Activated CD4-positive, alpha-beta T cell treated with anti-CD3 and anti-CD28 coated beads, Interleukin-2, amount 10 ng/mL, durations not matched to agents 7 days and 5 days (primary cell): ENCODE measurements at regions not wholly inside any gene's neighbourhood (a gene's known extent, or its start where the extent isn't known, plus 50 kb on each side); places are given as distances from the start of the nearest gene placed in this dataset.
"Not testable (repeated sequence)": the region's sequence is repeated elsewhere in the genome, so short reads cannot be mapped to it uniquely, and the experiment has no call there.

Source experiments
- CTCF ChIA-PET: fragments of 350-600 bp; sonication (Branson Sonifier 250); formaldehyde crosslinking; loops from one replicate; lab custom pipeline; 2021; ENCODE audit warnings: antibody characterized with exemption; lab: Charles Lee
- POLR2A ChIA-PET: fragments of 350-600 bp; sonication (Branson Sonifier 250); formaldehyde crosslinking; loops from one replicate; lab custom pipeline; 2021; ENCODE audit warnings: antibody characterized with exemption; lab: Charles Lee
- DNase-seq: peaks from one replicate; pipeline ENCODE4 v3.0.0-alpha.2; 2020
- H3K27ac Mint-ChIP-seq: one replicate; pipeline ENCODE4 v1.8.0; 2021; ENCODE audit warnings: mild to moderate bottlenecking, moderate library complexity, mixed read lengths
- H3K27me3 Mint-ChIP-seq: one replicate; pipeline ENCODE4 v1.8.0; 2021; ENCODE audit warnings: mixed read lengths
- H3K36me3 Mint-ChIP-seq: one replicate; pipeline ENCODE4 v1.8.0; 2021; ENCODE audit warnings: low read depth, mixed read lengths
- H3K4me1 Mint-ChIP-seq: one replicate; pipeline ENCODE4 v1.8.0; 2021; ENCODE audit warnings: mixed read lengths
- H3K4me3 Mint-ChIP-seq: one replicate; pipeline ENCODE4 v1.8.0; 2021; ENCODE audit warnings: mild to moderate bottlenecking, moderate library complexity, mixed read lengths
- H3K9me3 Mint-ChIP-seq: one replicate; pipeline ENCODE4 v1.8.0; 2021; ENCODE audit warnings: mixed read lengths

DNA sequence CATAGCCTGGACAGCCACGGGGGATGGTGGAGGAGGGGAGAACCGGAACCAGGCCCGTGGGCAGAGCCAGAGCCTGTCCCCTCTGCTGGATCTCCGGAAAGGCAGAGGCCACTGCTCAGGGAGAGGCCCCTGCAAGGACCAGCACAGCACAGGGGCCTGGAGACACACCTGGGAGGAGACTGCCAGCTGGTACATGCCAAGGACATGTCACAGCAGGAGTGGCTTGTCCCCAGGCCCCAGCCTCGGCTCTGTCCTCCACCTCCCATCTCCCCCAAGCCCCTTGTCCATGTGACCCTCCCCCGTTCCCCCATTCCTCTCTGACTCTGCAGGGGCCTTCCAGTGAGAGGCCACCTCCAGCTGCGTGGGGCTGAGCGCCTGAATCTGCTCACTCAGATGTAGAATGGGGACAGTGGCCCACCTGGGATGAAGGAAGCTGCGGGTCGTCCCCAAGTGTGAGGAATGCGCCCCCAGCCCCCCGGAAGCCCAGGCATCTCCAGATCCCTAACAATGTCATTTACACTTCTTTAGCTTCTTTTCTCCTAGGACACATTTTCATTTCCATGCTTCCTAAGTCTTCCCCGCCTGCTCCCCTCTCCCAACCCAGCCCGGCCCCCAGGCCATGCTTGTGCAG is 349.6 kb upstream of the IRX2 start:
- Mint-ChIP-seq H3K36me3 (no peaks in the 10 kb centered on the region), H3K27me3 (peaks cover 14% of the 10 kb centered on the region), H3K27ac (no peak overlapping the region), H3K4me3 (no peak overlapping the region), H3K9me3 (peaks cover 2% of the 10 kb centered on the region), H3K4me1 (no peaks in the 10 kb centered on the region)
- no peak for DNase-seq
- CTCF ChIA-PET, result no interaction called here
- POLR2A ChIA-PET, result no interaction called here

GRCh38 chr5:3099954-3100353 is 348.5 kb upstream of the IRX2 start:
- CTCF ChIA-PET, result no interaction called here
- POLR2A ChIA-PET, result no interaction called here
- peaks cover 2% of the 10 kb centered on the region for H3K9me3 Mint-ChIP-seq
- no peak overlapping the region for H3K27ac Mint-ChIP-seq
- peaks cover 14% of the 10 kb centered on the region for H3K27me3 Mint-ChIP-seq
- H3K4me1 Mint-ChIP-seq, result no peaks in the 10 kb centered on the region
- H3K36me3 Mint-ChIP-seq, result no peaks in the 10 kb centered on the region
- no peak overlapping the region for H3K4me3 Mint-ChIP-seq
- no peak for DNase-seq

GRCh38 chr5:3099526-3099925 is 348.0 kb upstream of the IRX2 start:
- no peak for DNase-seq
- Mint-ChIP-seq H3K4me3 (no peak overlapping the region), H3K36me3 (no peaks in the 10 kb centered on the region), H3K27me3 (peaks cover 10% of the 10 kb centered on the region), H3K4me1 (no peaks in the 10 kb centered on the region), H3K27ac (no peak overlapping the region), H3K9me3 (peaks cover 2% of the 10 kb centered on the region)
- ChIA-PET CTCF (no interaction called here), POLR2A (no interaction called here)

DNA sequence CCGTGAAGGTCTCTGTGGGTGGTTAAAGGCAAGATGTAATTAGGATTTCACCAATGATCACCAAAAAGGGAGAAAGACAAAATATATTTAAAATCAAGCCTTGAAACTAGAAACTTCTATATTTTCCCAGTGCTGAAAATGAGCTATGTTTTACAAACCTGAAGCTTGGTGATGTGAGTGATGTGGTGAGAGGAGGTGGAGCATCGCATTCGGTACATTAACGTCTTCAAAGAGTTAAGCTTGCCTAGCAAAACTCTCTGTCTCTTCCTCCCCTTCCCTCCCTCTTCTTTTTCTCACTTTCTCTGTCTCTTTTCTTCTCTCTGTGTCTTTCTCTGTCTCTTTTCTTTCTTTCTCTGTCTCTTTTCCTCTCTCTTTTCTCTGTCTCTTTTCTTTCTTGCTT is 347.3 kb upstream of the IRX2 start:
- DNase-seq, result no peak
- Mint-ChIP-seq H3K4me1 (no peaks in the 10 kb centered on the region), H3K27ac (no peak overlapping the region), H3K36me3 (no peaks in the 10 kb centered on the region), H3K4me3 (no peak overlapping the region), H3K9me3 (peaks cover 2% of the 10 kb centered on the region), H3K27me3 (peaks cover 4% of the 10 kb centered on the region)
- ChIA-PET CTCF (no interaction called here), POLR2A (no interaction called here)

DNA sequence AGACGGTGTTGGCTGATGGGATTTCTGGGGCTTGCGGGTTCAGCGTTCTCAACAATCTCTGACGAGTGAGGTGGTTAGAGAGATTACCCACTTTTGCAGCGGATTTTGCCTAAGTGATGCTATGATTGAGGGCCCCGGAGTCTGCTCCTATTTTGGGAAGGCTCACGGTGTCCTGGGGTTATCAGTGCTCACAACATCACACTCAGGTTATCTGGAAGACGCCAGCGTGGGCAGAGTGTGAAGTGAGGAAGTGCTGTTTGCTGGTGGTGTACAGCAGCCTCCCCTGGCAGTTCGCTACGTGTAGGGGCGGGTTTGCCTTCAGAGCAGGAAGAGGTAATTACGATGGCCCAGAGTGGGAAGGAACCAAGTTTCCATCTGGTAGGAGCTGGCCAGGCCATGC is 341.2 kb upstream of the IRX2 start:
- ChIA-PET POLR2A (no interaction called here), CTCF (no interaction called here)
- no peaks in the 10 kb centered on the region for H3K36me3 Mint-ChIP-seq
- H3K27ac Mint-ChIP-seq, result no peak overlapping the region
- no peak for DNase-seq
- no peaks in the 10 kb centered on the region for H3K4me1 Mint-ChIP-seq
- no peaks in the 10 kb centered on the region for H3K27me3 Mint-ChIP-seq
- peaks cover 8% of the 10 kb centered on the region for H3K9me3 Mint-ChIP-seq
- no peak overlapping the region for H3K4me3 Mint-ChIP-seq

DNA sequence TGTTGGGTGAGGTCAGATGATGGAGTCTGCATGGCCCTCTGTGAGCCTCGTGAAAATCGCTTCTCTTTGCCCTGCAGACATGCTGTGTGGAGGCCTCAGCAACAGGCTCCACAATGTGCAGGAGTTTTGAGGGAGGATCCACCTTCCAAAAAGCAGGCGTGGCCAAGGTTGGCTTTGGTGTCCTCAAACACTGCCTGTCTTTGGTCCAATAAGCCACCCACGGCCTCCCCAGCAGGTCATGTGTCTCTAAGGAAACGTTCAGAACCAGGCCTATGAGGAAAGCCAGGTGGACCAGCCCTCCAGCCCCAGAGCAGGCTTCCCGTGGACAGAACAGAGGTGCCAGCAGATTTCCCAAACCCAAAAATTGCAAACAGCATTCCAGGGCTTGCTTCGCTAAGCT is 340.7 kb upstream of the IRX2 start:
- Mint-ChIP-seq H3K27me3 (no peaks in the 10 kb centered on the region), H3K4me3 (no peak overlapping the region), H3K4me1 (no peaks in the 10 kb centered on the region)

GRCh38 chr5:3091040-3091774 is 339.7 kb upstream of the IRX2 start:
- Mint-ChIP-seq H3K27ac (no peak overlapping the region), H3K27me3 (no peaks in the 10 kb centered on the region), H3K4me3 (no peak overlapping the region), H3K9me3 (peaks cover 6% of the 10 kb centered on the region), H3K36me3 (no peaks in the 10 kb centered on the region), H3K4me1 (no peaks in the 10 kb centered on the region)
- CTCF ChIA-PET, result no interaction called here
- POLR2A ChIA-PET, result no interaction called here
- no peak for DNase-seq

More for the DNA sequence above, 340.7 kb upstream of the IRX2 start:
- Mint-ChIP-seq H3K9me3 (peaks cover 7% of the 10 kb centered on the region), H3K36me3 (no peaks in the 10 kb centered on the region), H3K27ac (no peak overlapping the region)
- DNase-seq, result no peak
- CTCF ChIA-PET, result no interaction called here
- POLR2A ChIA-PET, result no interaction called here

DNA sequence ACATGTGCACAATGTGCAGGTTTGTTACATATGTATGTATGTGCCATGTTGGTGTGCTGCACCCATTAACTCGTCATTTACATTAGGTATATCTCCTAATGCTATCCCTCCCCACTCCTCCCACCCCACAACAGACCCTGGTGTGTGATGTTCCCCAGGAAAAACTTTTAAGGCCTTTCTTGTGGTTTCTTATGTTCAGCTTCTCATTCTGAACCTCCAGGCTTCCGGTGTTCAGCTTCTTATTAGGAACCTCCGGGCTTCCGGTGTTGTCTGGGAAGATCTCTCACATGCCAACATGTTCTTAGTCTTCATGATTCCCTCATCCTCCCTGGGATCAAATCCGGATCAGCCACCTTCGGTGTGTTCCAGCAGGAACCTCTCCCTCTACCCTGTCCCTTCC is 338.8 kb upstream of the IRX2 start:
- DNase-seq, CTCF ChIA-PET, H3K9me3 Mint-ChIP-seq, H3K36me3 Mint-ChIP-seq, H3K27ac Mint-ChIP-seq, H3K4me3 Mint-ChIP-seq, H3K4me1 Mint-ChIP-seq, H3K27me3 Mint-ChIP-seq, POLR2A ChIA-PET: not testable (repeated sequence)

- Mint-ChIP-seq H3K4me1 (no peaks in the 10 kb centered on the region), H3K27ac (no peak overlapping the region), H3K9me3 (peaks cover 20% of the 10 kb centered on the region), H3K4me3 (no peak overlapping the region), H3K27me3 (no peaks in the 10 kb centered on the region), H3K36me3 (no peaks in the 10 kb centered on the region)
- CTCF ChIA-PET, result no interaction called here
- DNase-seq, result no peak
- POLR2A ChIA-PET, result no interaction called here
Observed at GRCh38 chr5:3080366-3080765, 328.9 kb upstream of the IRX2 start.

- ChIA-PET CTCF (no interaction called here), POLR2A (no interaction called here)
- Mint-ChIP-seq H3K4me3 (no peak overlapping the region), H3K27ac (no peak overlapping the region), H3K36me3 (no peaks in the 10 kb centered on the region), H3K9me3 (peaks cover 28% of the 10 kb centered on the region), H3K4me1 (no peaks in the 10 kb centered on the region), H3K27me3 (no peaks in the 10 kb centered on the region)
- DNase-seq, result no peak
Observed at GRCh38 chr5:3077684-3078083, 326.2 kb upstream of the IRX2 start.

- Mint-ChIP-seq H3K27me3 (no peaks in the 10 kb centered on the region), H3K9me3 (peaks cover 31% of the 10 kb centered on the region), H3K36me3 (no peaks in the 10 kb centered on the region), H3K4me3 (no peak overlapping the region), H3K27ac (no peak overlapping the region), H3K4me1 (no peaks in the 10 kb centered on the region)
- ChIA-PET CTCF (no interaction called here), POLR2A (no interaction called here)
- DNase-seq, result no peak
Observed at GRCh38 chr5:3075309-3075708, 323.8 kb upstream of the IRX2 start.

- Mint-ChIP-seq H3K4me3 (no peak overlapping the region), H3K4me1 (no peaks in the 10 kb centered on the region), H3K27me3 (no peaks in the 10 kb centered on the region), H3K27ac (no peak overlapping the region), H3K36me3 (no peaks in the 10 kb centered on the region), H3K9me3 (peaks cover 20% of the 10 kb centered on the region)
- CTCF ChIA-PET, result no interaction called here
- no peak for DNase-seq
- POLR2A ChIA-PET, result no interaction called here
Observed at GRCh38 chr5:3068401-3068800, 316.9 kb upstream of the IRX2 start.

DNA sequence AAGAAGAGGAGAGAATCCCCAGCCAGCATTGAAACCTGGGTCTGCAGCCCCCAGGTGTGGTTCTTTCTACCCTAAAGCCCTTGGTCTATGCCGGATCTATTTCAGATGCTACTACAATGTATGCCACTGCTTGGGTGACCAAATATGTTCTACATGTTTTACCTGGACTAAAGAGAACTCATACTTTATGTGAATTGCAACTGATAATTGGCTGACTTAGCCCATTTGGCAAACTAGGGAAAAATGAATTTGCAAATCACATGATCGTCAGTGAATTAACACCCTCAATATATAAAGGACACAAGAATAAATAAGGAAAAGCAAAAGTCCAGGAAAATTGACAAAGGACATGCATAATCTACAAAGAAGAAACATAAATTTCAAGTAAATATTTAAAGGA is 308.8 kb upstream of the IRX2 start:
- H3K9me3 Mint-ChIP-seq, result peaks cover 15% of the 10 kb centered on the region
- CTCF ChIA-PET, result no interaction called here
- no peak overlapping the region for H3K4me3 Mint-ChIP-seq
- no peak for DNase-seq
- no peak overlapping the region for H3K27ac Mint-ChIP-seq
- POLR2A ChIA-PET, result no interaction called here
- H3K27me3 Mint-ChIP-seq, result no peaks in the 10 kb centered on the region
- no peaks in the 10 kb centered on the region for H3K36me3 Mint-ChIP-seq
- no peaks in the 10 kb centered on the region for H3K4me1 Mint-ChIP-seq

DNA sequence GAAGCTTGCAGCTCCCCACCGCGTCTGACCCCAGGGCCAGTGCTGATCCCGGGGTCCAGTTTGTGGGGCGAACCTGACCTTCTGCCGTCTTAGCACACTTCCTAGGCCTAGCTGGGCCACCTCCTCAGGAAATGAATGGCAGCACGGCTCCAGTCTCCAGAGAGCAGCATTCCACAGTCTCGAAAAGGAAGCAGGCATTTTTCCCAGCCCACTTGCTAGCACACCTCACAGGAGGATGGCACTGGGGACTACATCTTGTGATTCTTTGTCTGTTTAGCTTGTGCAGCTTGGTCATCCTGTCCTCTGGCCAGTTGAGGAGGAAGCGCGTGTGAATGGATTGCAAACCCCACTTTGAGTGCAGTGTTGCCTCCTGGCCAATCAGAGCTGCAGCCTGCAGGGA is 308.0 kb upstream of the IRX2 start:
- DNase-seq, result no peak
- ChIA-PET POLR2A (no interaction called here), CTCF (no interaction called here)
- no peaks in the 10 kb centered on the region for H3K27me3 Mint-ChIP-seq
- no peaks in the 10 kb centered on the region for H3K36me3 Mint-ChIP-seq
- H3K4me3 Mint-ChIP-seq, result no peak overlapping the region
- no peaks in the 10 kb centered on the region for H3K4me1 Mint-ChIP-seq
- peaks cover 15% of the 10 kb centered on the region for H3K9me3 Mint-ChIP-seq
- H3K27ac Mint-ChIP-seq, result no peak overlapping the region
